Gastroesophageal sphincter (tissue), 3 donors: ENCODE measurements at regions not wholly inside any gene's neighbourhood (a gene's known extent, or its start where the extent isn't known, plus 50 kb on each side); places are given as distances from the start of the nearest gene placed in this dataset.

Experiments
- CTCF ChIP-seq, 4 experiments: fragments of 200-600 bp in 2 of 4; fragments of 450-650 bp in 2 of 4; sonication (generic) in 1 of 4; IDR thresholded peaks; one replicate each; pipeline ENCODE4 v1.5.1; 2017 to 2019; ENCODE audit warnings: antibody characterized with exemption in 4 of 4, mild to moderate bottlenecking in 2 of 4, moderate library complexity in 2 of 4
- POLR2A ChIP-seq, 2 donors: fragments of 450-650 bp; IDR thresholded peaks; one replicate each; pipeline ENCODE4 v1.6.1; 2017; ENCODE audit warnings: antibody characterized with exemption in 2 of 2, mild to moderate bottlenecking in 2 of 2, moderate library complexity in 1 of 2

- TF ChIP-seq CTCF (IDR thresholded peaks at IDR 0.05) (no peak), POLR2A (IDR thresholded peaks at IDR 0.05) (no peak)
These were observed 159.2 kb upstream of the ID2 start for GRCh38 chr2:8522687-8523086.
